ENCODE measurements at regions not wholly inside any gene's neighbourhood (a gene's known extent, or its start where the extent isn't known, plus 50 kb on each side); places are given as distances from the start of the nearest gene placed in this dataset.
"Not testable (repeated sequence)": the region's sequence is repeated elsewhere in the genome, so short reads cannot be mapped to it uniquely, and the experiment has no call there.

GRCh38 chr14:106116339-106116930, 590.1 kb downstream of the TMEM121 start:
- CTCF ChIA-PET = interaction anchor here (0.7 kb wide), 1 partner anchor 1398 kb away, joined by 3 read pairs; no protein-coding TSS in a partner anchor
- H3K27ac ChIP-seq; POLR2A ChIA-PET (ENCODE audit: low non-redundant PET); DNase-seq (ENCODE audit: low spot score): not testable (repeated sequence)
- 0 out of 2 replicates have a peak, but pooled peaks have one; percentile 18 for TF ChIP-seq CTCF (conservative IDR thresholded peaks at IDR 0.05; ENCODE audit: low read depth)

- ChIA-PET POLR2A (ENCODE audit: low non-redundant PET) (no interaction called here), CTCF (interaction anchor here (0.7 kb wide), 1 partner anchor 234 kb away, joined by 3 read pairs; no protein-coding TSS in a partner anchor)
- TF ChIP-seq CTCF (conservative IDR thresholded peaks at IDR 0.05; ENCODE audit: low read depth) = no peak
- no peak overlapping the region for H3K27ac ChIP-seq
- DNase-seq (ENCODE audit: low spot score) = no peak
Observed at GRCh38 chr14:106120101-106120500, 593.7 kb downstream of the TMEM121 start.

- no peak for TF ChIP-seq CTCF (conservative IDR thresholded peaks at IDR 0.05; ENCODE audit: low read depth)
- POLR2A ChIA-PET (ENCODE audit: low non-redundant PET) = no interaction called here
- CTCF ChIA-PET = no interaction called here
- DNase-seq (ENCODE audit: low spot score) = no peak
- H3K27ac ChIP-seq = no peak overlapping the region
Observed at GRCh38 chr14:106129274-106129673, 602.9 kb downstream of the TMEM121 start.

- POLR2A ChIA-PET (ENCODE audit: low non-redundant PET); DNase-seq (ENCODE audit: low spot score): not testable (repeated sequence)
Observed at GRCh38 chr14:106129904-106130661, 603.7 kb downstream of the TMEM121 start.

GRCh38 chr14:106133126-106133525, 606.7 kb downstream of the TMEM121 start:
- not testable (repeated sequence) for DNase-seq (ENCODE audit: low spot score)

More at GRCh38 chr14:106129904-106130661, 603.7 kb downstream of the TMEM121 start:
- H3K27ac ChIP-seq, CTCF ChIA-PET: not testable (repeated sequence)

GRCh38 chr14:106134886-106135285, 608.5 kb downstream of the TMEM121 start:
- no peak overlapping the region for H3K27ac ChIP-seq
- TF ChIP-seq CTCF (conservative IDR thresholded peaks at IDR 0.05; ENCODE audit: low read depth) = no peak
- no peak for DNase-seq (ENCODE audit: low spot score)
- POLR2A ChIA-PET (ENCODE audit: low non-redundant PET) = no interaction called here
- CTCF ChIA-PET = no interaction called here

More at GRCh38 chr14:106133126-106133525, 606.7 kb downstream of the TMEM121 start:
- POLR2A ChIA-PET (ENCODE audit: low non-redundant PET); H3K27ac ChIP-seq: not testable (repeated sequence)
- CTCF ChIA-PET = interaction anchor here (0.6 kb wide), 1 partner anchor 453 kb away, joined by 3 read pairs; no protein-coding TSS in a partner anchor

- H3K27ac ChIP-seq = no peak overlapping the region
- no peak for DNase-seq (ENCODE audit: low spot score)
- POLR2A ChIA-PET (ENCODE audit: low non-redundant PET) = no interaction called here
- no peak for TF ChIP-seq CTCF (conservative IDR thresholded peaks at IDR 0.05; ENCODE audit: low read depth)
- CTCF ChIA-PET = interaction anchor here (0.6 kb wide), 2 partner anchors 44 to 77 kb away, joined by 5 read pairs; no protein-coding TSS in a partner anchor
Observed at GRCh38 chr14:106141242-106142220, 615.1 kb downstream of the TMEM121 start.

GRCh38 chr14:106145731-106146130, 619.3 kb downstream of the TMEM121 start:
- H3K27ac ChIP-seq; DNase-seq (ENCODE audit: low spot score); POLR2A ChIA-PET (ENCODE audit: low non-redundant PET); CTCF ChIA-PET: not testable (repeated sequence)
